NCI-H774 (cell line): ENCODE measurements at regions not wholly inside any gene's neighbourhood (a gene's known extent, or its start where the extent isn't known, plus 50 kb on each side); places are given as distances from the start of the nearest gene placed in this dataset.
"Not testable (repeated sequence)": the region's sequence is repeated elsewhere in the genome, so short reads cannot be mapped to it uniquely, and the experiment has no call there.

Source experiments
- DNase-seq: peaks from one replicate; lab custom pipeline; 2025; lab: John Stamatoyannopoulos, UW

- no peak for DNase-seq
Measured at GRCh38 chr16:80008857-80009256, 408.3 kb upstream of the MAF start.

GRCh38 chr16:80007231-80007630, 406.7 kb upstream of the MAF start:
- DNase-seq, result no peak

- DNase-seq, result no peak
Measured at GRCh38 chr16:80006241-80007215, 406.0 kb upstream of the MAF start.

- no peak for DNase-seq
Measured at GRCh38 chr16:80004113-80004512, 403.6 kb upstream of the MAF start.

GRCh38 chr16:80002261-80002660, 401.7 kb upstream of the MAF start:
- no peak for DNase-seq

- DNase-seq, result no peak
Measured at GRCh38 chr16:79998143-79998542, 397.6 kb upstream of the MAF start.

GRCh38 chr16:79997257-79997656, 396.7 kb upstream of the MAF start:
- no peak for DNase-seq

GRCh38 chr16:79996321-79996720, 395.8 kb upstream of the MAF start:
- DNase-seq, result no peak

GRCh38 chr16:79995315-79995714, 394.8 kb upstream of the MAF start:
- DNase-seq, result no peak

GRCh38 chr16:79994418-79994817, 393.9 kb upstream of the MAF start:
- no peak for DNase-seq

GRCh38 chr16:79993629-79994209, 393.2 kb upstream of the MAF start:
- no peak for DNase-seq

- DNase-seq, result no peak
Measured at GRCh38 chr16:79991969-79992368, 391.4 kb upstream of the MAF start.

- DNase-seq, result no peak
Measured at GRCh38 chr16:79988721-79989220, 388.2 kb upstream of the MAF start.

- no peak for DNase-seq
Measured at GRCh38 chr16:79988089-79988488, 387.6 kb upstream of the MAF start.

- no peak for DNase-seq
Measured at GRCh38 chr16:79986352-79986751, 385.8 kb upstream of the MAF start.

GRCh38 chr16:79985606-79986005, 385.1 kb upstream of the MAF start:
- no peak for DNase-seq

- not testable (repeated sequence) for DNase-seq
Measured at GRCh38 chr16:79984149-79984548, 383.6 kb upstream of the MAF start.

GRCh38 chr16:79982862-79983261, 382.3 kb upstream of the MAF start:
- no peak for DNase-seq

- DNase-seq, result no peak
Measured at GRCh38 chr16:79982361-79982760, 381.8 kb upstream of the MAF start.

GRCh38 chr16:79981814-79982213, 381.3 kb upstream of the MAF start:
- DNase-seq, result no peak

- DNase-seq, result no peak
Measured at GRCh38 chr16:79980650-79981521, 380.3 kb upstream of the MAF start.
